Osteocyte (in vitro differentiated cells): ENCODE measurements at regions not wholly inside any gene's neighbourhood (a gene's known extent, or its start where the extent isn't known, plus 50 kb on each side); places are given as distances from the start of the nearest gene placed in this dataset.

Experiments used
- DNase-seq: peaks from one replicate; pipeline ENCODE4 v3.0.0; 2021; ENCODE audit warnings: mixed read lengths; ENCODE audit not compliant: unreplicated experiment; ENCODE audit errors: extremely low spot score
- H3K27ac Mint-ChIP-seq: one replicate; pipeline ENCODE4 v1.8.0; 2021; ENCODE audit warnings: mild to moderate bottlenecking, mixed read lengths; ENCODE audit not compliant: unreplicated experiment
- H3K27me3 Mint-ChIP-seq: one replicate; pipeline ENCODE4 v1.8.0; 2021; ENCODE audit warnings: mixed read lengths; ENCODE audit not compliant: unreplicated experiment
- H3K36me3 Mint-ChIP-seq: one replicate; pipeline ENCODE4 v1.8.0; 2021; ENCODE audit warnings: mixed read lengths; ENCODE audit not compliant: unreplicated experiment
- H3K4me1 Mint-ChIP-seq: one replicate; pipeline ENCODE4 v1.8.0; 2021; ENCODE audit warnings: mixed read lengths; ENCODE audit not compliant: unreplicated experiment
- H3K4me3 Mint-ChIP-seq: one replicate; pipeline ENCODE4 v1.8.0; 2021; ENCODE audit warnings: mild to moderate bottlenecking, moderate library complexity, mixed read lengths; ENCODE audit not compliant: unreplicated experiment
- H3K9me3 Mint-ChIP-seq: one replicate; pipeline ENCODE4 v1.8.0; 2021; ENCODE audit warnings: mixed read lengths; ENCODE audit not compliant: unreplicated experiment
- TF ChIP-seq, protein P1 (sequence below): fragments of 200-600 bp; sonication (generic); IDR thresholded peaks from 2 replicates; pipeline ENCODE4 v1.5.0; 2021; ENCODE audit warnings: antibody characterized with exemption, mild to moderate bottlenecking, moderate library complexity

DNA sequence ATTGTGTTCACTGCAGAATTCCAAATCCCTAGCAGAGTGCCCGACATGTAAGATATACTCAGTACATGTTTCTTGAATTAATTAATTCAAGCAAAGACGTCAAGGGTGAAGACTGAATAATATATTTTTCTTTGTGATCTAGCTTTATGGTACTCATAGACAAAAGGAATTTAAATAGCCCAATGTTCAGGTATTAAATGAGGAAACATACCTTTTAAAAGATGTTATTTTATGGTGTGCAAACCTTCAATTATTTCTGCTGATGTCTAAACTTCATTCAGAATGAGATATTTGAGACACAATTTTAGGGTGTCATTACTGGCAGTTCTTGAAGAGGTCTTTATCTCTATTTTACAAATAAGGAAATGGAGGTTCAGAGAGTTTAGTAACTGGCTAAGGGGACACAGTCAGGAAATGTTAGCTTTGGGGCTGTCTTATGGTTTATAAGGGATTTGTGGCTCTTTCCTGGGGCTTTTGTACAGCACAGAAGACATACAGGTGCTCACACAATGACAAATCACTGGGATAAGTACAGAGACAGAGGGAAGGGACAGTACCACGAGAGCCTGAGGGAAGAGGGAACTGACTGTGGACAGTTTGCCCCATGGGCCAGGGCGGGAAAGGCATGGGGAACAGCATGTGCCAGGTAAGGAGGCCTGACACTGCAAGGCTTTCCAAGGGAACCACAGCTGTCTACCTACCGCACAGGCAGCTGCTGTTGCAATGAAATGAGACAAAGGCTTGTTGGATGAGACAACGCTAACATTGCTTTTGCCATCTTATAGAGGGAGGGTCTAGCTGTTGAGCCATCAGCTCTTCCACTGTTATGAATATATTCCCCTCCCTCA lies 155.3 kb downstream of the DDX1 start:
- Mint-ChIP-seq H3K9me3 (no peaks in the 10 kb centered on the region), H3K4me3 (no peak overlapping the region), H3K27me3 (peaks cover 22% of the 10 kb centered on the region), H3K36me3 (no peaks in the 10 kb centered on the region), H3K4me1 (peaks cover 26% of the 10 kb centered on the region), H3K27ac (no peak overlapping the region)
- no peak for DNase-seq
- TF ChIP-seq, protein P1, sequence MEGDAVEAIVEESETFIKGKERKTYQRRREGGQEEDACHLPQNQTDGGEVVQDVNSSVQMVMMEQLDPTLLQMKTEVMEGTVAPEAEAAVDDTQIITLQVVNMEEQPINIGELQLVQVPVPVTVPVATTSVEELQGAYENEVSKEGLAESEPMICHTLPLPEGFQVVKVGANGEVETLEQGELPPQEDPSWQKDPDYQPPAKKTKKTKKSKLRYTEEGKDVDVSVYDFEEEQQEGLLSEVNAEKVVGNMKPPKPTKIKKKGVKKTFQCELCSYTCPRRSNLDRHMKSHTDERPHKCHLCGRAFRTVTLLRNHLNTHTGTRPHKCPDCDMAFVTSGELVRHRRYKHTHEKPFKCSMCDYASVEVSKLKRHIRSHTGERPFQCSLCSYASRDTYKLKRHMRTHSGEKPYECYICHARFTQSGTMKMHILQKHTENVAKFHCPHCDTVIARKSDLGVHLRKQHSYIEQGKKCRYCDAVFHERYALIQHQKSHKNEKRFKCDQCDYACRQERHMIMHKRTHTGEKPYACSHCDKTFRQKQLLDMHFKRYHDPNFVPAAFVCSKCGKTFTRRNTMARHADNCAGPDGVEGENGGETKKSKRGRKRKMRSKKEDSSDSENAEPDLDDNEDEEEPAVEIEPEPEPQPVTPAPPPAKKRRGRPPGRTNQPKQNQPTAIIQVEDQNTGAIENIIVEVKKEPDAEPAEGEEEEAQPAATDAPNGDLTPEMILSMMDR, result no peak

DNA sequence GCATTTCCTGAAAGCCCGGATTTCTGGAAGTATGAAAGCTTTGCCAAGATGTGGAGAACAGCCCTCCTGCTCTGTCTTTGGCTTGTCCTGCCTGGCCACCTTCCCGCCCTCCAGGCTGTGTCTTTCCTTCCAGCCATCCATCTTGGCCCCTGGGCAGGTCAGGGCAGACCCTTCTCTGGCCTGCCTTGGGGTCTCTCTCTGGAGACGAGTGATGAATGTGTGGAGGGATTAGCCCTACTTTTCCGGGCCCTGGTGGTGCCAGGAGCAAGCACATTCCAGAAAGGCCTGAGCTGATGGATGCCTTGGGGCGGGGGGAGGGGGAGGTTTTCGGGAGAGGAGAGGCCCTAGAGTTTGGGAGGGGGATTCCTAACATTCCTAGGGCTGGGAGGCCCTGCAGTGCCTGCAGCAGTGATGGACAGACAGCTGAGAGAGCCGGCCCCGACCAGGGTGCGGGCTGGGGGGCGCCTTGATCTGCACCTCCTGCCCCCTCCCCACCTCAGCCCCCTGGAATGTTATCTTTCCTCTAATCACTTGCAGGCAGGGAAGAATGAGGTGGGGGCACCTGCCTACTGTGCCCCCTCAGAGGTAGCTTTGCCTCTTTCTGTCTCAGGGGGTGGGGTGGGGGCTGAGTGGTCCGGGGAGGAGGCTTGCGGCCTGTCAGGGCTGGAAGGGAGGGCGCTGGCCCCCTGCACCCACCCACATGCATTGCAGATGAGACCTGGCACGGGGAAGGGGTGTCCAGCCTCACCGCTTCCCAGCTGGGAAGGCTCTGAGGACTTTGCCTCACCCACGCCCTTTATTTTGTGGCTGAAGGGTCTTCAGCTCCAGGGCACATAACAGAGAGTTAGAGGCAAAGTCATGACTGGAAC lies 156.2 kb downstream of the DDX1 start:
- Mint-ChIP-seq H3K9me3 (no peaks in the 10 kb centered on the region), H3K4me1 (peaks cover 26% of the 10 kb centered on the region), H3K4me3 (no peak overlapping the region), H3K27me3 (peaks cover 17% of the 10 kb centered on the region), H3K27ac (no peak overlapping the region), H3K36me3 (no peaks in the 10 kb centered on the region)
- TF ChIP-seq, protein P1, result no peak
- DNase-seq, result no peak

DNA sequence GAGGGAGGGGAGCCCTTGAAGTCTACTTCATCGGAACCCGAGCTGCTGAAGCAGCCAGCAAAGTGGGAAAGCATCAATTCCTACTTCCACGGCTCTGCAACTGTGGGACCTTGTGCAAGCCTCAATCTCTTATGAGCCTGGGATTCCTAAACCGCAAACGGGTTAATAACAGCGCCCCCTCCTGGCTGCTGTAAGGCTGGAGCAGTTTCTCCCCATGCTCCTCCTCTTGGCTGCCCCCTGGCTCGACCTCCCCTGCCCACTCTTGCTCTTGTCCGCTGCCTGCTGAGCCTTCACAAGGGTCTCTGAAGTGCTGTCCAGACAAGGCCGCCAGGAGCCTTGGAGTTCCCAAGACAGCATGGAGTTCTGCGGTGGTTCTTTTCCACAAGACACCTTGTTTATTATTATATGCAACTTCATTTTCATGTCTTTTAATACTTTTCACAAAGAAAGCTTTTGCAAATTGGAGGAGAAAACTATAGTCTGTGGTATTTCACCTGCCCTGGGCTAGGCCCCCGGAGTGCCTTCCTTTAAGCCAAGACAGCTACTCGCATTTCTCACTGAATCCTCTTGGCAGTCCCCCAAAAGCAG lies 157.2 kb downstream of the DDX1 start:
- H3K9me3 Mint-ChIP-seq, result no peaks in the 10 kb centered on the region
- H3K36me3 Mint-ChIP-seq, result no peaks in the 10 kb centered on the region
- no peak overlapping the region for H3K27ac Mint-ChIP-seq
- TF ChIP-seq, protein P1, result peak; percentile 52
- DNase-seq, result no peak
- peaks cover 11% of the 10 kb centered on the region for H3K27me3 Mint-ChIP-seq
- no peak overlapping the region for H3K4me3 Mint-ChIP-seq
- H3K4me1 Mint-ChIP-seq, result peaks cover 26% of the 10 kb centered on the region

DNA sequence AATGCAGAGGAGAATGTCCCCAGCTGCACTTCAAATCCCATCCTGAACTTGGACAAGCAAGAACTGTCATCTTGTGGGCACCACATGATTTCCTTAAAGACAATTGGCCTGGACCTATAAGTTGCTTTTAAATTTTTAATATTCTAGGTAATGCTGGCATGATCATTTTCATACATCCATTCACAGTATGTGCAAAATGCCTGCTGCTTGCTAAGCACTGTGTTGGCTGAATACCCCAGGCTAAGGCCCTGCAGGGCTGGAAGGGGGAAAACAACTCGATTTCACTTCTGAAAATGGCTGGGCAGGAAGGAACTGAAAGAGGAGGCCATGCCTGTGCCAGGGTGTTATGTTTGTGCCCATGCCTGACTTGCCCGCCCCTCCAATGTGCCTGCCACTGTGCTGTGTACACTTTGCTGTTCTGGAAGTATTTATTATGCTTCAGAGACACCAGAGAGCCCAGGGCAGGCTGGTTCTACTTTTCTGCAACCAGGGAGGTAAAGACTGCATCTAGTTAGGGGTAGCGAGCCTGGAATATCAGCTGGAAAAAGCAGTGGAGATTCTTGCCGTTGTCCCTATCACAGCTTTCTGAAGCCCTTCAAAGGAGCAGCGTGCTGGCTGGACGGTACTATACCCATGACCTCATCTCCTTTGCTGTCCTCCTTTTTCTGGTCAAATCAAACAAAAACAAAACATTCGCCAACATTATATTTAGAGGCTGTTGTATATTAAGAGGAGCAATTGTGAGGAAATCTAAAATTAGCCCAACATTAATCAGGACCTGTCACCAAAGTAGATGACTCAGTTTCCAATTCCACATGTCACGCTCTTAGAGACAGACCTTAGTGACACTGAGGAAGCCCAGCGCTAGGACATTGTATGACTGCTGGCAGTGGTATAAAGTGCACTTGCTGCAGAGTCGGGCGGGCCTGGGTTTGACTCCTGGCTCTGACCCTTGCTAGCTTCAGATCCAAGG lies 158.1 kb downstream of the DDX1 start:
- H3K4me3 Mint-ChIP-seq, result no peak overlapping the region
- DNase-seq, result peak; percentile 63
- no peak overlapping the region for H3K27ac Mint-ChIP-seq
- TF ChIP-seq, protein P1, result no peak
- H3K9me3 Mint-ChIP-seq, result no peaks in the 10 kb centered on the region
- H3K4me1 Mint-ChIP-seq, result peaks cover 26% of the 10 kb centered on the region
- H3K36me3 Mint-ChIP-seq, result no peaks in the 10 kb centered on the region
- peaks cover 4% of the 10 kb centered on the region for H3K27me3 Mint-ChIP-seq
